ENCODE measurements at regions not wholly inside any gene's neighbourhood (a gene's known extent, or its start where the extent isn't known, plus 50 kb on each side); places are given as distances from the start of the nearest gene placed in this dataset.

GRCh38 chr5:53355931-53356330 lies 124.5 kb upstream of the FST start:
- TF ChIP-seq POLR2A (IDR thresholded peaks at IDR 0.05) (no peak), CTCF (IDR thresholded peaks at IDR 0.05) (no peak)
